Hematopoietic multipotent progenitor cell treated with erythropoietin and hydrocortisone succinate and interleukin-3 and kit ligand, for 6 days (in vitro differentiated cells): ENCODE measurements at regions not wholly inside any gene's neighbourhood (a gene's known extent, or its start where the extent isn't known, plus 50 kb on each side); places are given as distances from the start of the nearest gene placed in this dataset.
A peak's percentile ranks its signal among the peaks of the same experiment; 100 is the strongest.

Source experiments
- DNase-seq: peaks from one replicate; pipeline ENCODE4 v3.0.0-alpha.2; 2015

GRCh38 chr14:85233756-85234155 is 296.2 kb upstream of the FLRT2 start:
- no peak for DNase-seq

GRCh38 chr14:85234156-85235025 is 295.6 kb upstream of the FLRT2 start:
- DNase-seq, result no peak

- DNase-seq, result no peak
Observed at GRCh38 chr14:85235868-85236267, 294.1 kb upstream of the FLRT2 start.

GRCh38 chr14:85236296-85236695 is 293.6 kb upstream of the FLRT2 start:
- DNase-seq, result no peak

DNA sequence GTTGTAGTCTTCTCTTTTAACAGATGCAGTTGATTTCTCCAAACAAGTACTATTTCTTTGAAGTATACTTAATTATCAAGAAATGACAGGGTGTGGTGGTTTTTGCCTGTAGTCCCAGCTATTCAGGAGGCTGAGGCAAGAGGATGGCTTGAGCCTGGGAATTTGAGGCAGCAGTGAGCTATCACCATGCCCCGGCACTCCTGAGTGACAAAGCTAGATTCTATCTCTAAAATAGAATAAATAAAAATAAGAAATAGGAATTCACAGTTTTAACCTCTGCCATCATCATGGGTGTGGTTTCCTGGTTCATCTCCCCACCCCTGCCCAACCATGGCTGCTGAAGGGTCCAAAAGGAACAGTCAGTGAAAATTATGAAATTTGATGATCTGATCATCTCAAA is 290.2 kb upstream of the FLRT2 start:
- DNase-seq, result no peak

DNA sequence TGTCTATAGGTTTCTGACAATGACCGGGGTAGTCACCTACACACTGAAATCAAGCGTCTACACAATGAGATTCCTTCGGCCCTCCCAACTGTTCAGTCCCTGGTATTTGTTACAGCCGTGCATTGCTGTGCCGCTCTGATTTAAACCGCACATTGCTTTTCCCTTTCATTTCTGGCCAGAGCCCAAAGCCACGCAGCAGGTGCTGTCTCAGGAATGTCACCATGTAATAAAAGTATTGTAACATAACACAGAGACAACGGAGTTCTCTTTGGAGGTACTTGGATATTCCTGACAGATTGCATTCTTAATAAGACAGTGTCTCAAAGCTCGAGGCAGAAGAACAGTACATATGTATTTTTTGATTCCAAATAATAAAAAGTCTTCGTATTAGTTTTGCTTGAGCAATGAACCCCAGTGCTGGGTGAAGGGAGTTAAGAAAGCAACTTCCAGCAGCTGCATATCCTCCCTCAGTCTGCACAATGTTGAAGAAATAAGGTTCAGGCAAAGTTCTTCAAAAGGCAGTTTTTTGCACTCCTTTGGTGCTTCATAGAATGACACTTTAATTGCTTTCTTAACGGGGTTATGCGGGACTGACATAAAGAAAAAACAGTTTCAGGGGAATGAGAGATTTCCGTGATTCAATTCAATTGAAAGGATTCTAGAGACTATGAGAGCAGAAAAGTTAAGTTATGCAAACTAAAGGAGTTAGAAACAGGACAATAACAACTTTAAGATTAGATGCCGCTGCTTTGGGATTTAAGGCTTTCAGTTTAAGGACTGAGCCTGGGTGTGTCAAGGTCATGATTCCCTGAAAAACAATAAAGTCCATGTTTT is 288.7 kb upstream of the FLRT2 start:
- DNase-seq, result no peak

DNA sequence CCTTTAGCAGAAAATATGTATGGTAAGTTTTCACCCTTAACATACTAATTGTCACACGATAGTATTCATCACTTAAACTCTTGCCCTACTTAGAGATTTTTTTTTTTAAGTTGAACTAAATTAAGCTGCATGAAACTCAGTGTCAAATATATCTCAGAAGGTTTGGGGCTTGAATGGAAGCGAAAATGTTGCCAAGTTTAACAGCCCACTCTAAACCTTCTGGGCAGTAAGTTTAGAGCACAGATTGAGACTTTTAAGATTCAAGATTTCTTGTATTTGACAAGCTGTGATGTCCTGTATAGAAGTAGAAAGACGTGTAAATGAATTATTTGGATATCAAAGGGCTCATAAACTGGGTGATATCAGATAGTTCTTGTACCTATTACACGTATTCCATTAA is 287.3 kb upstream of the FLRT2 start:
- DNase-seq, result no peak

DNA sequence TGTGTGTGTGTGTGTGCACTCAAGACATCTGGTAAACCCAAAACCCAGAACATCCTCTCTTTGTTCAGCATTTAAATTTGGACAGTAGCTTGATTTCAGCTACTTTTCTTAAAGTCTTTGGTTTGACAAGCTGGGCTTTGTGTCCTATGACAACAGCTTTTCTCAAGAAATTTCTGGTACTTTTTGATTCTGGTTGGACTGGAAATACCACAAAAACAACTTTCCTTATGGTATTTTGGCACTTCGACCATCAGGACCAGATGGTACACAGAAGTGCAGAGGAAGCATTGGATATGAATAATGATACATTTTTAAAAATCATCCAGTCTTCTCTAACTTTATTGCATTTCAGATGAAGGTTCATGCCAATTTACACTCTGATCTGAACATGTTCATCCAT is 286.6 kb upstream of the FLRT2 start:
- DNase-seq, result no peak

- DNase-seq, result no peak
Observed at GRCh38 chr14:85247071-85247470, 282.9 kb upstream of the FLRT2 start.

DNA sequence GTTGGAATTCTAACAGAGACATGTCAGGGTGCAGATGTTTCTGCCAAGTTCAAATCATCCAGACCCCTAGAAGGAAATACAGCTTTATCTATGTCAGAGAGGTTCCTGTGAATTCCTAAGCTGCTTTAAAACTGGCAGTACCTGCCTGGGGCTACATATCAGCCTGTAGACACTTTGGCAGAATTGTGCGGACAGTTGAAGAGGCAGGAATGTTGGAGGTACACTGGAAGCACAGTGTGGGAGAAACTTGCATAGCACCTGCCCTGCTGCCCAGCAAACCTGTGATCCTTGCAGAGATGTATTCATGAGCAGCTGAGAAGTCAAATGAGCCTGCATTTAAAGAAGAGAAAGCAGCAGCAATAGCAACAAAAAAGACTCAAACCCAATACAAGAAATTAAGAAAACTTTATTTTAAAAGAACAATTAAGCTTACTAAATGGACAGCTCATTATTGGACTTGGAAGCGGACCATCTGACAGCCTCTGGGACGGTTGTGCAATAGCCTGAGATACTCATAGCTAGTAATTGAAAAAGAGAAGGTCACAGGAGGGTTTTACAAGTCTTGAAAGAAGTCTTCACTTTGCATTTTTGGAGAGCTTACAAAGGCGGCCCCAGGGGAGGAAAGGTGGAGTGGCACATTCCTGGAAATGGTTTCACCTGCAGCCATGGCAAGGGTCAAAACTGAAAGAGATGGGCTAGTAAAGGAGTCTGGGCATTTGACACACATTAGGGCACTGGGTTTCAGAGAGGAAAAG is 280.9 kb upstream of the FLRT2 start:
- no peak for DNase-seq

DNA sequence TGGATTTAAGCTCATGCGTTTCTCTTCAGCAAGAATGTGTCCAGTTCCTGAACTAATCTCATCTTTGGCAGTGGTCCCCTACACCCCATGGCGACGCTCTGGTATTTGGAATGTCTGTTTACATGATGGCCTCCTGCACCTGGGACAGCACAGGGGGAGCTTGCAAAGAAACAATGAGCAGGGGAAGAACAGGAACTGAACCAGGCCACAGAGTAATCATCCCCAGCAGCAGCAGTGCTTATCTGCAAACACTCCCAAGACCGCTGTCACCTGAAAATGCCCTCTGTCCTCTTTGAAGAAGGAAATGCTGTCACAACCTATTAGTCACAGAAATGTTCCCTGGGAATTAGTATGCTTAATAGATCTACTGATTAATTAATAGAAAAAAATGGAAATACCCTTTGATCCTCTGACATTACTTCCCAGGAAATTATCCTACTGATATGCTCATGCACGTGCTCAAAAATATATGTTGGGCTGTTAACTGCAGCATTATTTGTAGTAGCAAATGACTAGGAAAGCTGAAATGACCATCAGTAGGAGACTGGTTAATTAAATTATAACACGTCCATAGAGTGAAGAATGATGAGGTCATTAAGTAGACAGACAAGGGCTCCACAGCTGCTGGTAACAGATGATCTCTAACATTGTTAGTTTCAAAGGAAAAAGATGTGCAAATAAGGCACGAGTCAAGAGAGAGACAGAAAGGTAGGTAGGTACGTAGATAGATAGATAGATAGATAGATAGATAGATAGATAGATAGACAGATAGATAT is 279.3 kb upstream of the FLRT2 start:
- DNase-seq, result peak; percentile 9

DNA sequence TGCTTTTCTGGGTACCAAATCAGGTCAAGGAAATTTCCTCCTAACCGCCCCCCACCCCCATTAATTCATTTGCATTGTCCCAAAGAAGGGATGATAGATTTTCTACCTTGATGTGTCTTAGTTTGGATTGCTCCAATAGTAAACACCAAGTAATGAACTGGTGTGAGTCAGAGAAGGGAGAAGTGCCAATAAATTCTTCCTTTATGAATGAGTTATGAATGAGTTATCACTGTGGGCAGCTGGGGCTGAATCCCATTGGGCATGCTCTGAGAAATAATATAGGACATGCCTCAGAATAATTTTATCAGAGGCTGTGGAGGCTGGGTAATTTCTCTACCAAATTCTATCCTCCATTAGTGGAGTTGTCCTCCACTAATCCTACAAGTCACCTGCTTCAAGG is 277.9 kb upstream of the FLRT2 start:
- DNase-seq, result no peak

DNA sequence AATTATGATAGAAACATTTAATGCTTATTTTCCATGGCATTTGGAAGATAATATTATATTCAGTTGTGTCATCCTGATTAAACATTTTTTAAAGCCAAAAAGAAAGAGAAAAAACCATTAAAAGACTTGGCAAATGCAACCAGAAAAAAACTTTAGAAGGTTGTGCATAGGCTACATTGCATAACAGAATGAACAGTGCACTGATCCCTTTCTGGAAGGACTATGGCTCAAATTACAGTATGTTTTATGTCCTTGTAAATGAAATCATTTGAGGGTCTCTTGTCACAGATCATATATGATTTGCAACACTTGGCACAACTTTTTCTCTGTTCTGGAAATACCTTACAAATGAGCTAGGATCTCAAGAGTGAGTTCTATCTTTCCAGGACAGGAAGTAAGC is 275.2 kb upstream of the FLRT2 start:
- no peak for DNase-seq

DNA sequence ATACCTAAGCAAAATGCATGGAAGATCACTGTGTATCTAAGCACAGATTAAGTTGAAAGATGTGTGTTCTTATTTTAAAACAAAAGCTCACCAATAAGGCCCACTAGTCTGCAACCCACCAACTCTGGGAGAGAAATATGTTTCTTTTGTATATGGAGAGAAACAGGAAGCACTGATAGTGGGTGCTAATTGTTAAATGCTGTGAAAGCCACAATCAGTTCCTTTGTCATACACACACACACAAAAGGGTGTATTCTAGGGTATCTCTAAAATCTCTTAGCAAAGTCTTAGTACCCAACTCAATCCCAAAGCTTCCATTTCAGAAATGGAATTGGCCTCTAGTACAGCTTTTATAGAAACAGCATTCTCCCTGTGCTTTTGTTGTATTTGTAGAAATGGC is 272.7 kb upstream of the FLRT2 start:
- no peak for DNase-seq

GRCh38 chr14:85263916-85264675 is 265.8 kb upstream of the FLRT2 start:
- no peak for DNase-seq

GRCh38 chr14:85273099-85273677 is 256.8 kb upstream of the FLRT2 start:
- no peak for DNase-seq

GRCh38 chr14:85273952-85274351 is 256.0 kb upstream of the FLRT2 start:
- no peak for DNase-seq

GRCh38 chr14:85276161-85276978 is 253.6 kb upstream of the FLRT2 start:
- DNase-seq, result no peak

- DNase-seq, result no peak
Observed at GRCh38 chr14:85276979-85277228, 253.0 kb upstream of the FLRT2 start.

GRCh38 chr14:85279407-85279806 is 250.5 kb upstream of the FLRT2 start:
- DNase-seq, result no peak

DNA sequence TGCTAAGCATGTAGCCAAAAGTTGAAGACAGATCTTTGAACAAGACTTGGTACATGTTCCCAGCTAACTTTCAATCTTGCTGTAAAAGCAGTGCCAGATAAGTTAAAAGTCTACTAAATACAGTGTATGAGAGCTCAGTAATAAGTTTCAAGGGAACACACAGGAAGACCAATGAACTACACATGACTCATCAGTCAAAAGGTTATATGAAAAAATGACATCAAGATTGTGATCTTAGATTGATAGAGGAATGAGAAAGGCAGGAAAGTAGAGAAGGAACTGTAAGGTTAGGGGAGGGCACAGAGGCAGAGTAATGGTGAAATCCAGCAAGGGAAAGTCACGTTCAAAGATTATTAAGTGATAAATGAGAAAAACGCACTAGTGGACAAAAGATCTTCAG is 249.9 kb upstream of the FLRT2 start:
- DNase-seq, result no peak
